ENCODE measurements at regions not wholly inside any gene's neighbourhood (a gene's known extent, or its start where the extent isn't known, plus 50 kb on each side); places are given as distances from the start of the nearest gene placed in this dataset.

GRCh38 chr1:185486346-185486745 is 169.3 kb upstream of the IVNS1ABP start:
- no peak overlapping the region for H3K9ac ChIP-seq (ENCODE audit: low read depth, low read length)
- no peaks in the 10 kb centered on the region for H3K36me3 ChIP-seq (ENCODE audit: control insufficient read depth, insufficient read depth, low read length)
- TF ChIP-seq CHD1 (IDR thresholded peaks at IDR 0.05; ENCODE audit: low read depth, low read length), result no peak
- TF ChIP-seq, protein P1, sequence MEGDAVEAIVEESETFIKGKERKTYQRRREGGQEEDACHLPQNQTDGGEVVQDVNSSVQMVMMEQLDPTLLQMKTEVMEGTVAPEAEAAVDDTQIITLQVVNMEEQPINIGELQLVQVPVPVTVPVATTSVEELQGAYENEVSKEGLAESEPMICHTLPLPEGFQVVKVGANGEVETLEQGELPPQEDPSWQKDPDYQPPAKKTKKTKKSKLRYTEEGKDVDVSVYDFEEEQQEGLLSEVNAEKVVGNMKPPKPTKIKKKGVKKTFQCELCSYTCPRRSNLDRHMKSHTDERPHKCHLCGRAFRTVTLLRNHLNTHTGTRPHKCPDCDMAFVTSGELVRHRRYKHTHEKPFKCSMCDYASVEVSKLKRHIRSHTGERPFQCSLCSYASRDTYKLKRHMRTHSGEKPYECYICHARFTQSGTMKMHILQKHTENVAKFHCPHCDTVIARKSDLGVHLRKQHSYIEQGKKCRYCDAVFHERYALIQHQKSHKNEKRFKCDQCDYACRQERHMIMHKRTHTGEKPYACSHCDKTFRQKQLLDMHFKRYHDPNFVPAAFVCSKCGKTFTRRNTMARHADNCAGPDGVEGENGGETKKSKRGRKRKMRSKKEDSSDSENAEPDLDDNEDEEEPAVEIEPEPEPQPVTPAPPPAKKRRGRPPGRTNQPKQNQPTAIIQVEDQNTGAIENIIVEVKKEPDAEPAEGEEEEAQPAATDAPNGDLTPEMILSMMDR (conservative IDR thresholded peaks at IDR 0.05; ENCODE audit: low read depth, low read length), result no peak
- TF ChIP-seq SMC3 (IDR thresholded peaks at IDR 0.05; ENCODE audit: low read depth, low read length), result no peak
- no peak for TF ChIP-seq RFX5 (IDR thresholded peaks at IDR 0.05; ENCODE audit: low read depth, low read length)
- TF ChIP-seq, protein P2, sequence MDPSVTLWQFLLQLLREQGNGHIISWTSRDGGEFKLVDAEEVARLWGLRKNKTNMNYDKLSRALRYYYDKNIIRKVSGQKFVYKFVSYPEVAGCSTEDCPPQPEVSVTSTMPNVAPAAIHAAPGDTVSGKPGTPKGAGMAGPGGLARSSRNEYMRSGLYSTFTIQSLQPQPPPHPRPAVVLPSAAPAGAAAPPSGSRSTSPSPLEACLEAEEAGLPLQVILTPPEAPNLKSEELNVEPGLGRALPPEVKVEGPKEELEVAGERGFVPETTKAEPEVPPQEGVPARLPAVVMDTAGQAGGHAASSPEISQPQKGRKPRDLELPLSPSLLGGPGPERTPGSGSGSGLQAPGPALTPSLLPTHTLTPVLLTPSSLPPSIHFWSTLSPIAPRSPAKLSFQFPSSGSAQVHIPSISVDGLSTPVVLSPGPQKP (IDR thresholded peaks at IDR 0.05; ENCODE audit: borderline replicate concordance, low read depth, low read length), result no peak
- no peak for TF ChIP-seq BHLHE40 (IDR thresholded peaks at IDR 0.05; ENCODE audit: low read depth, low read length)
- TF ChIP-seq MAZ (IDR thresholded peaks at IDR 0.05; ENCODE audit: borderline replicate concordance, low read depth, low read length), result no peak
- no peak for TF ChIP-seq FOS (IDR thresholded peaks at IDR 0.05; ENCODE audit: low read depth, low read length)
- TF ChIP-seq MXI1 (IDR thresholded peaks at IDR 0.05; ENCODE audit: borderline replicate concordance, low read depth, low read length), result no peak
- TF ChIP-seq NFE2L2 (IDR thresholded peaks at IDR 0.05; ENCODE audit: low read depth, low read length), result no peak
- TF ChIP-seq, protein P3, sequence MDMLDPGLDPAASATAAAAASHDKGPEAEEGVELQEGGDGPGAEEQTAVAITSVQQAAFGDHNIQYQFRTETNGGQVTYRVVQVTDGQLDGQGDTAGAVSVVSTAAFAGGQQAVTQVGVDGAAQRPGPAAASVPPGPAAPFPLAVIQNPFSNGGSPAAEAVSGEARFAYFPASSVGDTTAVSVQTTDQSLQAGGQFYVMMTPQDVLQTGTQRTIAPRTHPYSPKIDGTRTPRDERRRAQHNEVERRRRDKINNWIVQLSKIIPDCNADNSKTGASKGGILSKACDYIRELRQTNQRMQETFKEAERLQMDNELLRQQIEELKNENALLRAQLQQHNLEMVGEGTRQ (IDR thresholded peaks at IDR 0.05; ENCODE audit: low read depth, low read length), result no peak
- no peak for TF ChIP-seq MAFK (IDR thresholded peaks at IDR 0.05; ENCODE audit: low read depth, low read length)
- TF ChIP-seq CEBPB (IDR thresholded peaks at IDR 0.05; ENCODE audit: low read depth, low read length), result no peak
- no peak for TF ChIP-seq RAD21 (IDR thresholded peaks at IDR 0.05; ENCODE audit: low read length)
- no peak overlapping the region for H3K4me2 ChIP-seq (ENCODE audit: low read depth, low read length)
- no peak overlapping the region for H3K23ac ChIP-seq (ENCODE audit: low read depth, low read length)
- no peak overlapping the region for H2AFZ ChIP-seq (replicated peaks; ENCODE audit: low read length, poor library complexity)
- no peak overlapping the region for H2BK20ac ChIP-seq (ENCODE audit: low read depth, low read length)
- no peak for ATAC-seq (ENCODE audit: low read depth)
- H4K5ac ChIP-seq (ENCODE audit: low read depth, low read length), result no peak overlapping the region
- H3K27me3 ChIP-seq (ENCODE audit: control insufficient read depth, insufficient read depth, low read length), result no peaks in the 10 kb centered on the region
- no peak overlapping the region for H2AK9ac ChIP-seq (replicated peaks; ENCODE audit: low read depth, low read length, poor library complexity)
- H2BK120ac ChIP-seq (ENCODE audit: low read depth, low read length), result no peak overlapping the region
- no peaks in the 10 kb centered on the region for H3K9me3 ChIP-seq (ENCODE audit: control insufficient read depth, insufficient read depth, low read length)
- H4K8ac ChIP-seq (ENCODE audit: low read depth in 2 of 2, low read length in 2 of 2), result no peak overlapping the region
- H3K4me1 ChIP-seq (ENCODE audit: control insufficient read depth, insufficient read depth, low read length), result peaks cover 8% of the 10 kb centered on the region; the same call in 1 of the 2 replicates
- 50% methylated on average over 1 of the region's 5 CpGs; no CpG with 5 or more reads in 1 of the 2 experiments for WGBS, 2 experiments (ENCODE audit: extremely low coverage in 2 of 2, insufficient read length in 1 of 2)
- no peak overlapping the region for H2BK15ac ChIP-seq (ENCODE audit: low read depth, low read length)
- ChIA-PET CTCF (no interaction called here), POLR2A (ENCODE audit: unreplicated experiment) (no interaction called here)
- no peak overlapping the region for H3K14ac ChIP-seq (replicated peaks; ENCODE audit: low read depth, low read length)
- H2BK5ac ChIP-seq (ENCODE audit: low read depth, low read length, poor library complexity, severe bottlenecking), result no peak overlapping the region
- H3K4ac ChIP-seq (ENCODE audit: low read depth, low read length), result no peak overlapping the region
- H3K9me1 ChIP-seq (ENCODE audit: insufficient read depth, low read length), result peaks cover 13% of the 10 kb centered on the region
- H3K4me3 ChIP-seq (ENCODE audit: insufficient read depth, low read depth, low read length), result no peak overlapping the region
- no peak overlapping the region for H2AK5ac ChIP-seq (ENCODE audit: low read depth, low read length)
- no peak for DNase-seq
- H3K56ac ChIP-seq (ENCODE audit: extremely low read depth, insufficient read depth, low read length), result no peak overlapping the region
- H3K79me1 ChIP-seq (ENCODE audit: low read depth in 1 of 2, low read length in 2 of 2), result no peaks in the 10 kb centered on the region
- in situ Hi-C loops (cut with MboI; ENCODE audit: low sequenced_read_pairs) (no loop called here), intact Hi-C loops (cut with micrococcal nuclease) (no loop called here), dilution Hi-C loops (cut with HindIII; ENCODE audit: low sequenced_read_pairs, unreplicated experiment) (no loop called here)
- no peaks in the 10 kb centered on the region for H4K20me1 ChIP-seq (ENCODE audit: insufficient read depth, low read length)
- BruUV-seq (replicated peaks), result no TSS peak
- no peak overlapping the region for H3K27ac ChIP-seq (ENCODE audit: insufficient read depth, low read length)
- no peak overlapping the region for H4K91ac ChIP-seq (ENCODE audit: insufficient read depth, low read depth, low read length)
- no peak overlapping the region for H3K18ac ChIP-seq (ENCODE audit: low read depth, low read length)

Data from IMR-90 (cell line).